Heart right ventricle (tissue), 16 donors: ENCODE measurements at regions not wholly inside any gene's neighbourhood (a gene's known extent, or its start where the extent isn't known, plus 50 kb on each side); places are given as distances from the start of the nearest gene placed in this dataset.

Source experiments
- ATAC-seq, 8 donors: fragments of 200-7000 bp; cut with Tn5 transposase; one replicate each; pipeline ENCODE4 v1.9.1; 2020; ENCODE audit warnings: mild to moderate bottlenecking in 8 of 8, moderate library complexity in 8 of 8, moderate number of reproducible peaks in 1 of 8
- DNase-seq, 2 donors: peaks; one replicate each; pipeline ENCODE4 v3.0.0-alpha.2; 2020
- H3K27ac ChIP-seq, 10 donors: fragments of 200-600 bp; sonication (generic) in 2 of 10; one replicate each; pipeline versions ENCODE4 v1.5.0 to v1.8.0; 2020 to 2022; ENCODE audit warnings: mild to moderate bottlenecking in 3 of 10
- H3K27me3 ChIP-seq, 7 donors: fragments of 200-600 bp; one replicate each; pipeline ENCODE4 v1.8.0; 2021 to 2022; ENCODE audit warnings: mild to moderate bottlenecking in 2 of 7
- H3K36me3 ChIP-seq, 9 donors: fragments of 200-600 bp; sonication (generic) in 1 of 9; one replicate each; pipeline versions ENCODE4 v1.5.0 to v1.8.0; 2020 to 2022; ENCODE audit warnings: mild to moderate bottlenecking in 2 of 9
- H3K4me1 ChIP-seq, 9 donors: fragments of 200-600 bp; sonication (generic) in 1 of 9; one replicate each; pipeline versions ENCODE4 v1.5.0 to v1.8.0; 2020 to 2022; ENCODE audit warnings: mild to moderate bottlenecking in 4 of 9
- H3K4me3 ChIP-seq, 10 donors: fragments of 200-600 bp; sonication (generic) in 2 of 10; one replicate each; pipeline versions ENCODE4 v1.5.0 to v1.8.0; 2020 to 2022; ENCODE audit warnings: mild to moderate bottlenecking in 7 of 10, moderate library complexity in 2 of 10
- H3K9me3 ChIP-seq, 11 donors: fragments of 200-600 bp in 10 of 11; sonication (generic) in 2 of 11; one replicate each; pipeline versions ENCODE4 v1.5.0 to v1.8.0; 2013 to 2022; ENCODE audit warnings: mild to moderate bottlenecking in 2 of 11, control low read depth in 1 of 11, moderate library complexity in 1 of 11
- WGBS, 2 donors: extraction: QIAGEN DNeasy Blood & Tissue Kit; methylation state at CpG; one replicate each; pipeline ENCODE4 v1.1.7; 2013; ENCODE audit warnings: inconsistent platforms in 1 of 2; 5-methylcytosine and 5-hydroxymethylcytosine counted together
- intact Hi-C, 10 donors: fragments of 100-400 bp; cut with DNase I; formaldehyde crosslinking; loops; one replicate each; pipeline versions ENCODE4 v1.11.1 to v1.14.2; 2022
- TF ChIP-seq, protein P1 (sequence below), 9 donors: fragments of 200-600 bp; sonication (generic) in 2 of 9; IDR thresholded peaks; one replicate each; pipeline versions ENCODE4 v1.5.0 to v1.8.0; 2021 to 2022; ENCODE audit warnings: antibody characterized with exemption in 9 of 9, mild to moderate bottlenecking in 5 of 9, moderate library complexity in 1 of 9
- donor health status: Arrhythmogenic right ventricular cardiomyopathy.
- donor health status: ischemic (EF 13 %, LVEDD 7.1; RV severe dilation, severe dysfunction).
- donor health status: healthy with polysubstance abuse.
- donor health status: DM: no; HTN: yes; CAD: no.
- donor health status: DM: no; HTN: no; CAD: no.
- donor health status: ischemic (EF 25% LVEDD 6.9; RV normal size, moderate dysfunction).
- donor health status: ischemic (EF 25% LVEDD 5.7; RV mildly dilated, moderate dysfunction).
- donor health status: healthy.
- donor health status: DM: yes; HTN: yes; CAD: no.
- donor health status: Ischemic cardiomyopathy.
- donor health status: ischemic (EF 35%, LVEDD 5.7; RV mildly dilated, moderate dysfunction).
- donor health status: nonischemic (EF 11% LVEDD 7.7; RV severe dilation, severe dysfunction).
- donor health status: DM: yes; HTN: yes; CAD: no.
- donor health status: PGD.
- donor health status: ischemic (EF 29% LVEDD 5.4; RV normal size, mild dysfunction).
- donor health status: nonischemic (EF 23%, LVEDD 6.1; RV moderate dilation, normal function).

DNA sequence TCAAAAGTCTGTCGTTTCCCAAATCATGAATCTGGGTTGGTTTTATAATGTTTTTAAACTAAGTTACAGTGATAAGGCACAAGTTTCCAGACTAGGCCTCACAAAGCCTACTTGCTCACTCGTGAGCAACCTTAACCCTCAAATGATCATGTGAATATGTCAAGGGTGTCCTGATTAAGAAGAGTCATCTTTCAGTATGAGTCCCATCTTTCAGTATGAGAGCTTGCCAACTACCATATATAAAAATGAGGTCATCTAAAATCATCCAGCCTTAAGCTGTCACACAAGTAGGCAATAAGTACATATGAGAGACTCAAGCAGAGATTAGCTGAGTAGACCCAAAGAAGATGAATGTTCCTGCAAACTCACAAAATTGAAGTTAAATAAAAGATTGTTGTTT, 668.4 kb upstream of the FAM174A start:
- no peaks in the 10 kb centered on the region for H3K4me1 ChIP-seq
- no peak for ATAC-seq
- no peak for DNase-seq
- H3K9me3 ChIP-seq: peaks cover 0 to 15% (median 0%) of the 10 kb centered on the region in 11 donors
- WGBS, 2 donors: 53 to 56% methylated on average over 2 of the region's 2 CpGs
- intact Hi-C loops: no loop called here
- no peaks in the 10 kb centered on the region for H3K27me3 ChIP-seq
- TF ChIP-seq, protein P1, sequence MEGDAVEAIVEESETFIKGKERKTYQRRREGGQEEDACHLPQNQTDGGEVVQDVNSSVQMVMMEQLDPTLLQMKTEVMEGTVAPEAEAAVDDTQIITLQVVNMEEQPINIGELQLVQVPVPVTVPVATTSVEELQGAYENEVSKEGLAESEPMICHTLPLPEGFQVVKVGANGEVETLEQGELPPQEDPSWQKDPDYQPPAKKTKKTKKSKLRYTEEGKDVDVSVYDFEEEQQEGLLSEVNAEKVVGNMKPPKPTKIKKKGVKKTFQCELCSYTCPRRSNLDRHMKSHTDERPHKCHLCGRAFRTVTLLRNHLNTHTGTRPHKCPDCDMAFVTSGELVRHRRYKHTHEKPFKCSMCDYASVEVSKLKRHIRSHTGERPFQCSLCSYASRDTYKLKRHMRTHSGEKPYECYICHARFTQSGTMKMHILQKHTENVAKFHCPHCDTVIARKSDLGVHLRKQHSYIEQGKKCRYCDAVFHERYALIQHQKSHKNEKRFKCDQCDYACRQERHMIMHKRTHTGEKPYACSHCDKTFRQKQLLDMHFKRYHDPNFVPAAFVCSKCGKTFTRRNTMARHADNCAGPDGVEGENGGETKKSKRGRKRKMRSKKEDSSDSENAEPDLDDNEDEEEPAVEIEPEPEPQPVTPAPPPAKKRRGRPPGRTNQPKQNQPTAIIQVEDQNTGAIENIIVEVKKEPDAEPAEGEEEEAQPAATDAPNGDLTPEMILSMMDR (IDR thresholded peaks at IDR 0.05): no peak
- no peaks in the 10 kb centered on the region for H3K36me3 ChIP-seq
- H3K27ac ChIP-seq: no peak overlapping the region
- no peak overlapping the region for H3K4me3 ChIP-seq

DNA sequence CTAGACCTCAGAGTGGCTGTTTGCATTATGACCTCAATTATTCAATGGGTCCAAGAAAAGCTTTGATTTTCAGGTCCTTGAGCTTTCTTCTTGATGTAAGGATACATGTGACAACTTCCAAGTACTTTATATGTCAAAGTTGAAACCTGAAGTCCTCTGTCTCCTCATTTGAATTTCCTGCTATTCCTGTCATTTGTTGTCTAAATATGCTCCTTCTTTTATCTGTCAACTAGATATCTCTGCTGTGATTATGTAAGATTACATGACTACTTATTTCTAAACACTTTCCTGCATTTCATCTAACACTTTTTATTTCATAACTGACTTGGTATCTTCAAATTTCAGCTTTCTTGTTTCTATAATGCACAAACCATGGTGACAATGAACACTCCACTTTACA, 670.0 kb upstream of the FAM174A start:
- Histone ChIP-seq H3K9me3 (peaks cover 0 to 15% (median 0%) of the 10 kb centered on the region in 11 donors), H3K4me3 (no peak overlapping the region), H3K27ac (no peak overlapping the region), H3K4me1 (no peaks in the 10 kb centered on the region), H3K27me3 (no peaks in the 10 kb centered on the region), H3K36me3 (no peaks in the 10 kb centered on the region)
- ATAC-seq (no peak), DNase-seq (no peak)
- intact Hi-C loops: no loop called here
- TF ChIP-seq, protein P1 (IDR thresholded peaks at IDR 0.05): no peak

DNA sequence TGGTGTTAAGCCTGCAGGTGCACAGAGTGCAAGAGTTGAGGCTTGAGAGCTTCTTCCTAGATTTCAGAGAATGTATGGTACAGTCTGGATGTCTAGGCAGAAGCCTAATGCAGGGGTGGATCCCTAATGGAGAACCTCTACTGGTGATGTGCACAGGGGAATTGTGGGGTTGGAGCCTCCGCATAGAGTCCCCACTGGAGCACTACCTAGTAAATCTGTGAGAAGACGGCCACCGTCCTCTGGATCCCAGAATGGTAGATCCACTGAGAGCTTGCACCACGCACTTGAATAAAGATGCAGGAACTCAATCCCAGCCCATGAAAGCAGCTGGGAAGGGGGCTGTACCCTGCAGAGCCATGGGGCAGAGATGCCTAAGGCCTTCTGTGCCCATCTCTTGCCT, 699.4 kb upstream of the FAM174A start:
- intact Hi-C loops: no loop called here
- Histone ChIP-seq H3K4me3 (no peak overlapping the region), H3K36me3 (no peaks in the 10 kb centered on the region), H3K4me1 (no peaks in the 10 kb centered on the region), H3K27ac (no peak overlapping the region), H3K9me3 (peaks cover 0 to 12% (median 0%) of the 10 kb centered on the region in 11 donors), H3K27me3 (no peaks in the 10 kb centered on the region)
- DNase-seq (no peak), ATAC-seq (no peak)
- TF ChIP-seq, protein P1 (IDR thresholded peaks at IDR 0.05): no peak
- 94 to 98% methylated on average over 4 of the region's 4 CpGs for WGBS, 2 donors

- H3K27me3 ChIP-seq: no peaks in the 10 kb centered on the region
- intact Hi-C loops: no loop called here
- DNase-seq (no peak), ATAC-seq (no peak)
- no peak overlapping the region for H3K4me3 ChIP-seq
- 87 to 89% methylated on average over 2 of the region's 2 CpGs for WGBS, 2 donors
- TF ChIP-seq, protein P1 (IDR thresholded peaks at IDR 0.05): no peak
- H3K4me1 ChIP-seq: no peaks in the 10 kb centered on the region
- H3K9me3 ChIP-seq: peaks cover 0 to 5% (median 0%) of the 10 kb centered on the region in 11 donors
- H3K27ac ChIP-seq: no peak overlapping the region
- H3K36me3 ChIP-seq: no peaks in the 10 kb centered on the region
Measured at GRCh38 chr5:99827136-99827535, 708.0 kb upstream of the FAM174A start.

- WGBS, 2 donors: 89 to 91% methylated on average over 16 to 17 of the region's 17 CpGs
- no peaks in the 10 kb centered on the region for H3K27me3 ChIP-seq
- no peaks in the 10 kb centered on the region for H3K36me3 ChIP-seq
- TF ChIP-seq, protein P1 (IDR thresholded peaks at IDR 0.05): no peak
- no peak for ATAC-seq
- intact Hi-C loops: no loop called here
- DNase-seq: no peak
- no peaks in the 10 kb centered on the region for H3K9me3 ChIP-seq
- H3K27ac ChIP-seq: no peak overlapping the region
- no peaks in the 10 kb centered on the region for H3K4me1 ChIP-seq
- H3K4me3 ChIP-seq: no peak overlapping the region
Measured at GRCh38 chr5:99817796-99818195, 717.4 kb upstream of the FAM174A start.
